K562 (cell line): ENCODE measurements at regions not wholly inside any gene's neighbourhood (a gene's known extent, or its start where the extent isn't known, plus 50 kb on each side); places are given as distances from the start of the nearest gene placed in this dataset.

Experiments
- ATAC-seq: fragments of 200-7000 bp; cut with Tn5 transposase; 3 replicates; pipeline ENCODE4 v1.9.1; 2020; ENCODE audit warnings: moderate library complexity
- BruUV-seq: library from RNA; stranded (reverse); fragments of 400-500 nt; replicated peaks from 2 replicates; lab custom pipeline; 2021; lab: Mats Ljungman, UMichigan
- CTCF ChIA-PET: fragments of 300-600 bp; formaldehyde crosslinking; extraction: SDS; loops from one replicate; lab custom pipeline; 2021; ENCODE audit warnings: low intra/inter-chr PET ratio; lab: Yijun Ruan, JAX
- POLR2A ChIA-PET: fragments of 300-600, 350-650 bp; sonication (Branson Sonifier 250); formaldehyde crosslinking; extraction: SDS; loops from one replicate; lab custom pipeline; 2021; ENCODE audit warnings: antibody characterized with exemption, inconsistent platforms; lab: Yijun Ruan, JAX
- DNase-seq, 4 experiments: peaks; one replicate each; pipeline versions ENCODE4 v3.0.0 to v3.0.0-alpha.2; 2011 to 2018; ENCODE audit warnings: low spot score in 3 of 4, mixed read lengths in 3 of 4; ENCODE audit errors: extremely low read depth in 1 of 4
- FAIRE-seq: peaks from 2 replicates; lab custom pipeline; 2011; peaks lifted over from hg19 to GRCh38; lab: Jason Lieb, UNC
- H2AFZ ChIP-seq: 2 replicates; pipeline ENCODE4 v1.6.0; 2011; ENCODE audit warnings: low read depth, low read length, control low read depth, inconsistent platforms
- H3K27ac ChIP-seq: fragments of 200-600 bp; 3 replicates; pipeline ENCODE4 v1.8.0; 2011; ENCODE audit warnings: low read depth, mild to moderate bottlenecking, control low read depth, inconsistent platforms, low read length, moderate library complexity, mixed read lengths; ENCODE audit errors: extremely low read depth
- H3K27me3 ChIP-seq, 2 experiments: fragments of 300-600 bp in 1 of 2; 2 replicates in 1 of 2; 3 replicates in 1 of 2; pipeline versions ENCODE4 v1.6.0 to v1.8.0; 2011; ENCODE audit warnings: inconsistent platforms in 2 of 2, low read length in 2 of 2, mild to moderate bottlenecking in 1 of 2, mixed read lengths in 1 of 2, moderate library complexity in 1 of 2; ENCODE audit not compliant: control insufficient read depth in 2 of 2, insufficient read depth in 2 of 2
- H3K36me3 ChIP-seq: fragments of 300-600 bp; 3 replicates; pipeline ENCODE4 v1.8.0; 2011; ENCODE audit warnings: mild to moderate bottlenecking, low read length, inconsistent platforms; ENCODE audit not compliant: control insufficient read depth, insufficient read depth
- H3K4me1 ChIP-seq, 2 experiments: fragments of 200-600 bp in 1 of 2; replicated peaks in 1 of 2; 2 replicates in 1 of 2; 3 replicates in 1 of 2; pipeline versions ENCODE4 v1.5.1 to v1.8.0; 2011; ENCODE audit warnings: inconsistent platforms in 2 of 2, low read length in 2 of 2, mild to moderate bottlenecking in 1 of 2, mixed read lengths in 1 of 2, moderate library complexity in 1 of 2; ENCODE audit not compliant: control insufficient read depth in 2 of 2, insufficient read depth in 2 of 2
- H3K4me2 ChIP-seq: 2 replicates; pipeline ENCODE4 v1.6.1; 2011; ENCODE audit warnings: low read length, control low read depth, inconsistent platforms, mixed read lengths; ENCODE audit not compliant: insufficient read depth
- H3K4me3 ChIP-seq: fragments of 200-600 bp; sonication (generic), shearing (Covaris generic); 2 replicates; pipeline ENCODE4 v1.5.1; 2016; ENCODE audit warnings: control low read depth, inconsistent platforms
- H3K79me2 ChIP-seq: fragments of 200-600 bp; 3 replicates; pipeline ENCODE4 v1.8.0; 2011; ENCODE audit warnings: low read length, inconsistent platforms; ENCODE audit not compliant: control insufficient read depth, insufficient read depth
- H3K9ac ChIP-seq, 2 experiments: 2 replicates each; pipeline versions ENCODE4 v1.6.0 to v1.6.1; 2011; ENCODE audit warnings: low read depth in 2 of 2, low read length in 2 of 2, control low read depth in 1 of 2, inconsistent platforms in 1 of 2, mild to moderate bottlenecking in 1 of 2, mixed read lengths in 1 of 2; ENCODE audit not compliant: insufficient read depth in 1 of 2
- H3K9me1 ChIP-seq: one replicate; pipeline ENCODE4 v1.6.0; 2011; ENCODE audit warnings: inconsistent platforms, mild to moderate bottlenecking, low read length, moderate library complexity; ENCODE audit not compliant: control insufficient read depth, insufficient read depth
- H3K9me3 ChIP-seq: replicated peaks from 2 replicates; pipeline ENCODE4 v1.5.1; 2011; ENCODE audit warnings: low read depth, low read length, inconsistent platforms; ENCODE audit not compliant: control insufficient read depth, insufficient read depth
- H4K20me1 ChIP-seq: replicated peaks from 2 replicates; pipeline ENCODE4 v1.6.1; 2011; ENCODE audit warnings: low read length, inconsistent platforms, mixed read lengths; ENCODE audit not compliant: control insufficient read depth, insufficient read depth
- KLF13 ChIP-seq: fragments of 450-650 bp; IDR thresholded peaks from 2 replicates; pipeline ENCODE4 v1.6.1; 2016; ENCODE audit warnings: missing genetic modification characterization, low read depth, mild to moderate bottlenecking, missing compliant biosample characterization, moderate library complexity, borderline replicate concordance
- MED1 ChIP-seq: sonication (generic); formaldehyde crosslinking; IDR thresholded peaks from 2 replicates; pipeline ENCODE4 v1.8.1; 2023; ENCODE audit warnings: missing genetic modification reagents, borderline replicate concordance
- ZNF583 ChIP-seq: fragments of 250-450 bp; sonication (Bioruptor Pico); IDR thresholded peaks from 2 replicates; pipeline ENCODE4 v1.4.0; 2020
- ZNF584 ChIP-seq: fragments of 200-800 bp; sonication (Bioruptor generic); IDR thresholded peaks from 2 replicates; pipeline ENCODE4 v1.6.1; 2016; ENCODE audit warnings: low read depth, mild to moderate bottlenecking, missing genetic modification characterization, missing compliant biosample characterization
- WGBS: fragments of 100-300 bp; shearing (Covaris generic); methylation state at CpG from one replicate; pipeline ENCODE4 v1.1.6; 2016; ENCODE audit warnings: low coverage, mixed read lengths; ENCODE audit not compliant: insufficient coverage; ENCODE audit errors: missing lambda C conversion rate; 5-methylcytosine and 5-hydroxymethylcytosine counted together
- in situ Hi-C: fragments of 300-500 bp; cut with MboI; formaldehyde crosslinking; loops from 4 replicates; pipeline ENCODE4 v1.15.0; 2018; ENCODE audit warnings: inconsistent platforms, mixed read lengths
- intact Hi-C: fragments of 100-400 bp; cut with micrococcal nuclease; formaldehyde crosslinking; loops from 2 replicates; pipeline ENCODE4 v1.14.2; 2022
- TF ChIP-seq, protein P1 (sequence below): fragments of 200-600 bp; sonication (generic); IDR thresholded peaks from one replicate; pipeline ENCODE4 v1.6.1; 2012; ENCODE audit warnings: mild to moderate bottlenecking, low read depth, low read length, inconsistent platforms

GRCh38 chr10:78758176-78758575 lies 310.6 kb upstream of the ZMIZ1 start:
- H3K9ac ChIP-seq = no peak overlapping the region
- H3K9me3 ChIP-seq = no peaks in the 10 kb centered on the region
- BruUV-seq = no TSS peak
- POLR2A ChIA-PET = interaction anchor here (0.5 kb wide), 1 partner anchor 11 kb away, joined by 3 read pairs; no protein-coding TSS in a partner anchor
- CTCF ChIA-PET = no interaction called here
- no peak overlapping the region for H3K27ac ChIP-seq
- H3K4me1 ChIP-seq = no peaks in the 10 kb centered on the region
- 1% methylated on average over 6 of the region's 6 CpGs for WGBS
- in situ Hi-C loops (no loop called here), intact Hi-C loops (no loop called here)
- ATAC-seq = no peak
- TF ChIP-seq KLF13 (tag) (no peak), MED1 (CRISPR knock-in tag) (no peak), ZNF583 (CRISPR knock-in tag) (no peak), ZNF584 (CRISPR knock-in tag) (no peak)
- TF ChIP-seq, protein P1, sequence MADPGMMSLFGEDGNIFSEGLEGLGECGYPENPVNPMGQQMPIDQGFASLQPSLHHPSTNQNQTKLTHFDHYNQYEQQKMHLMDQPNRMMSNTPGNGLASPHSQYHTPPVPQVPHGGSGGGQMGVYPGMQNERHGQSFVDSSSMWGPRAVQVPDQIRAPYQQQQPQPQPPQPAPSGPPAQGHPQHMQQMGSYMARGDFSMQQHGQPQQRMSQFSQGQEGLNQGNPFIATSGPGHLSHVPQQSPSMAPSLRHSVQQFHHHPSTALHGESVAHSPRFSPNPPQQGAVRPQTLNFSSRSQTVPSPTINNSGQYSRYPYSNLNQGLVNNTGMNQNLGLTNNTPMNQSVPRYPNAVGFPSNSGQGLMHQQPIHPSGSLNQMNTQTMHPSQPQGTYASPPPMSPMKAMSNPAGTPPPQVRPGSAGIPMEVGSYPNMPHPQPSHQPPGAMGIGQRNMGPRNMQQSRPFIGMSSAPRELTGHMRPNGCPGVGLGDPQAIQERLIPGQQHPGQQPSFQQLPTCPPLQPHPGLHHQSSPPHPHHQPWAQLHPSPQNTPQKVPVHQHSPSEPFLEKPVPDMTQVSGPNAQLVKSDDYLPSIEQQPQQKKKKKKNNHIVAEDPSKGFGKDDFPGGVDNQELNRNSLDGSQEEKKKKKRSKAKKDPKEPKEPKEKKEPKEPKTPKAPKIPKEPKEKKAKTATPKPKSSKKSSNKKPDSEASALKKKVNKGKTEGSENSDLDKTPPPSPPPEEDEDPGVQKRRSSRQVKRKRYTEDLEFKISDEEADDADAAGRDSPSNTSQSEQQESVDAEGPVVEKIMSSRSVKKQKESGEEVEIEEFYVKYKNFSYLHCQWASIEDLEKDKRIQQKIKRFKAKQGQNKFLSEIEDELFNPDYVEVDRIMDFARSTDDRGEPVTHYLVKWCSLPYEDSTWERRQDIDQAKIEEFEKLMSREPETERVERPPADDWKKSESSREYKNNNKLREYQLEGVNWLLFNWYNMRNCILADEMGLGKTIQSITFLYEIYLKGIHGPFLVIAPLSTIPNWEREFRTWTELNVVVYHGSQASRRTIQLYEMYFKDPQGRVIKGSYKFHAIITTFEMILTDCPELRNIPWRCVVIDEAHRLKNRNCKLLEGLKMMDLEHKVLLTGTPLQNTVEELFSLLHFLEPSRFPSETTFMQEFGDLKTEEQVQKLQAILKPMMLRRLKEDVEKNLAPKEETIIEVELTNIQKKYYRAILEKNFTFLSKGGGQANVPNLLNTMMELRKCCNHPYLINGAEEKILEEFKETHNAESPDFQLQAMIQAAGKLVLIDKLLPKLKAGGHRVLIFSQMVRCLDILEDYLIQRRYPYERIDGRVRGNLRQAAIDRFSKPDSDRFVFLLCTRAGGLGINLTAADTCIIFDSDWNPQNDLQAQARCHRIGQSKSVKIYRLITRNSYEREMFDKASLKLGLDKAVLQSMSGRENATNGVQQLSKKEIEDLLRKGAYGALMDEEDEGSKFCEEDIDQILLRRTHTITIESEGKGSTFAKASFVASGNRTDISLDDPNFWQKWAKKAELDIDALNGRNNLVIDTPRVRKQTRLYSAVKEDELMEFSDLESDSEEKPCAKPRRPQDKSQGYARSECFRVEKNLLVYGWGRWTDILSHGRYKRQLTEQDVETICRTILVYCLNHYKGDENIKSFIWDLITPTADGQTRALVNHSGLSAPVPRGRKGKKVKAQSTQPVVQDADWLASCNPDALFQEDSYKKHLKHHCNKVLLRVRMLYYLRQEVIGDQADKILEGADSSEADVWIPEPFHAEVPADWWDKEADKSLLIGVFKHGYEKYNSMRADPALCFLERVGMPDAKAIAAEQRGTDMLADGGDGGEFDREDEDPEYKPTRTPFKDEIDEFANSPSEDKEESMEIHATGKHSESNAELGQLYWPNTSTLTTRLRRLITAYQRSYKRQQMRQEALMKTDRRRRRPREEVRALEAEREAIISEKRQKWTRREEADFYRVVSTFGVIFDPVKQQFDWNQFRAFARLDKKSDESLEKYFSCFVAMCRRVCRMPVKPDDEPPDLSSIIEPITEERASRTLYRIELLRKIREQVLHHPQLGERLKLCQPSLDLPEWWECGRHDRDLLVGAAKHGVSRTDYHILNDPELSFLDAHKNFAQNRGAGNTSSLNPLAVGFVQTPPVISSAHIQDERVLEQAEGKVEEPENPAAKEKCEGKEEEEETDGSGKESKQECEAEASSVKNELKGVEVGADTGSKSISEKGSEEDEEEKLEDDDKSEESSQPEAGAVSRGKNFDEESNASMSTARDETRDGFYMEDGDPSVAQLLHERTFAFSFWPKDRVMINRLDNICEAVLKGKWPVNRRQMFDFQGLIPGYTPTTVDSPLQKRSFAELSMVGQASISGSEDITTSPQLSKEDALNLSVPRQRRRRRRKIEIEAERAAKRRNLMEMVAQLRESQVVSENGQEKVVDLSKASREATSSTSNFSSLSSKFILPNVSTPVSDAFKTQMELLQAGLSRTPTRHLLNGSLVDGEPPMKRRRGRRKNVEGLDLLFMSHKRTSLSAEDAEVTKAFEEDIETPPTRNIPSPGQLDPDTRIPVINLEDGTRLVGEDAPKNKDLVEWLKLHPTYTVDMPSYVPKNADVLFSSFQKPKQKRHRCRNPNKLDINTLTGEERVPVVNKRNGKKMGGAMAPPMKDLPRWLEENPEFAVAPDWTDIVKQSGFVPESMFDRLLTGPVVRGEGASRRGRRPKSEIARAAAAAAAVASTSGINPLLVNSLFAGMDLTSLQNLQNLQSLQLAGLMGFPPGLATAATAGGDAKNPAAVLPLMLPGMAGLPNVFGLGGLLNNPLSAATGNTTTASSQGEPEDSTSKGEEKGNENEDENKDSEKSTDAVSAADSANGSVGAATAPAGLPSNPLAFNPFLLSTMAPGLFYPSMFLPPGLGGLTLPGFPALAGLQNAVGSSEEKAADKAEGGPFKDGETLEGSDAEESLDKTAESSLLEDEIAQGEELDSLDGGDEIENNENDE = no peak
- no peaks in the 10 kb centered on the region for H3K79me2 ChIP-seq
- H3K4me2 ChIP-seq = no peak overlapping the region
- no peaks in the 10 kb centered on the region for H3K36me3 ChIP-seq
- FAIRE-seq = no peak
- H3K4me3 ChIP-seq = no peak overlapping the region
- no peak overlapping the region for H2AFZ ChIP-seq
- peaks cover 4% of the 10 kb centered on the region for H3K9me1 ChIP-seq
- H4K20me1 ChIP-seq = peaks cover 16% of the 10 kb centered on the region
- no peak for DNase-seq
- H3K27me3 ChIP-seq = peaks cover 39 to 77% of the 10 kb centered on the region in 2 experiments
